Stimulated activated memory B cell treated with anti-CD40 and anti-IgM and Interleukin-4, amounts not matched to agents 10 μg/mL and 1 μg/mL and 100 μg/mL, for 72 hours (primary cell): ENCODE measurements at regions not wholly inside any gene's neighbourhood (a gene's known extent, or its start where the extent isn't known, plus 50 kb on each side); places are given as distances from the start of the nearest gene placed in this dataset.
A peak's percentile ranks its signal among the peaks of the same experiment; 100 is the strongest.

ENCODE experiments used
- ATAC-seq: fragments of 150-1000 bp; cut with Tn5 transposase; 2 replicates; pipeline ENCODE4 v1.10.0; 2021
- H3K27ac Mint-ChIP-seq: one replicate; pipeline ENCODE4 v1.8.0; 2022; ENCODE audit warnings: mild to moderate bottlenecking, mixed read lengths
- H3K27me3 Mint-ChIP-seq: one replicate; pipeline ENCODE4 v1.8.0; 2022; ENCODE audit warnings: mixed read lengths
- H3K36me3 Mint-ChIP-seq: one replicate; pipeline ENCODE4 v1.8.0; 2022; ENCODE audit warnings: mixed read lengths
- H3K4me1 Mint-ChIP-seq: one replicate; pipeline ENCODE4 v1.8.0; 2022; ENCODE audit warnings: mixed read lengths
- H3K4me3 Mint-ChIP-seq: one replicate; pipeline ENCODE4 v1.8.0; 2022; ENCODE audit warnings: mild to moderate bottlenecking, moderate library complexity, mixed read lengths
- H3K9me3 Mint-ChIP-seq: one replicate; pipeline ENCODE4 v1.8.0; 2022; ENCODE audit warnings: mixed read lengths

GRCh38 chr11:45071232-45071631 lies 75.2 kb upstream of the PRDM11 start:
- Mint-ChIP-seq H3K36me3 (no peaks in the 10 kb centered on the region), H3K27me3 (no peaks in the 10 kb centered on the region), H3K9me3 (peaks cover 6% of the 10 kb centered on the region), H3K4me3 (no peak overlapping the region), H3K4me1 (peaks cover 24% of the 10 kb centered on the region), H3K27ac (no peak overlapping the region)
- ATAC-seq, result no peak

- Mint-ChIP-seq H3K9me3 (no peaks in the 10 kb centered on the region), H3K4me1 (peaks cover 31% of the 10 kb centered on the region), H3K27ac (no peak overlapping the region), H3K27me3 (no peaks in the 10 kb centered on the region), H3K4me3 (no peak overlapping the region), H3K36me3 (no peaks in the 10 kb centered on the region)
- ATAC-seq, result peak; percentile 67
These were observed 72.7 kb upstream of the PRDM11 start for GRCh38 chr11:45073685-45074141.

GRCh38 chr11:45075519-45075918 lies 70.9 kb upstream of the PRDM11 start:
- Mint-ChIP-seq H3K36me3 (no peaks in the 10 kb centered on the region), H3K4me3 (no peak overlapping the region), H3K4me1 (peaks cover 49% of the 10 kb centered on the region), H3K27me3 (no peaks in the 10 kb centered on the region), H3K9me3 (no peaks in the 10 kb centered on the region), H3K27ac (peak overlapping the region; percentile 4)
- no peak for ATAC-seq

GRCh38 chr11:45075952-45076351 lies 70.5 kb upstream of the PRDM11 start:
- Mint-ChIP-seq H3K36me3 (no peaks in the 10 kb centered on the region), H3K4me1 (peaks cover 53% of the 10 kb centered on the region), H3K4me3 (no peak overlapping the region), H3K27me3 (no peaks in the 10 kb centered on the region), H3K27ac (no peak overlapping the region), H3K9me3 (no peaks in the 10 kb centered on the region)
- ATAC-seq, result no peak

- peaks cover 60% of the 10 kb centered on the region for H3K4me1 Mint-ChIP-seq
- H3K36me3 Mint-ChIP-seq, result no peaks in the 10 kb centered on the region
- no peak overlapping the region for H3K4me3 Mint-ChIP-seq
- H3K27ac Mint-ChIP-seq, result no peak overlapping the region
- ATAC-seq, result no peak
- H3K9me3 Mint-ChIP-seq, result no peaks in the 10 kb centered on the region
- H3K27me3 Mint-ChIP-seq, result no peaks in the 10 kb centered on the region
These were observed 69.7 kb upstream of the PRDM11 start for GRCh38 chr11:45076761-45077160.

GRCh38 chr11:45078236-45079074 lies 68.0 kb upstream of the PRDM11 start:
- Mint-ChIP-seq H3K4me1 (peaks cover 60% of the 10 kb centered on the region), H3K9me3 (no peaks in the 10 kb centered on the region), H3K27ac (peak overlapping the region; percentile 94), H3K4me3 (no peak overlapping the region), H3K36me3 (no peaks in the 10 kb centered on the region), H3K27me3 (no peaks in the 10 kb centered on the region)
- no peak for ATAC-seq

- no peak for ATAC-seq
- Mint-ChIP-seq H3K4me1 (peaks cover 64% of the 10 kb centered on the region), H3K4me3 (no peak overlapping the region), H3K27ac (peak overlapping the region; percentile 94), H3K9me3 (no peaks in the 10 kb centered on the region), H3K27me3 (no peaks in the 10 kb centered on the region), H3K36me3 (no peaks in the 10 kb centered on the region)
These were observed 67.4 kb upstream of the PRDM11 start for GRCh38 chr11:45079075-45079444.

- no peak for ATAC-seq
- peaks cover 65% of the 10 kb centered on the region for H3K4me1 Mint-ChIP-seq
- no peak overlapping the region for H3K4me3 Mint-ChIP-seq
- H3K9me3 Mint-ChIP-seq, result no peaks in the 10 kb centered on the region
- H3K27me3 Mint-ChIP-seq, result no peaks in the 10 kb centered on the region
- H3K27ac Mint-ChIP-seq, result peak overlapping the region; percentile 94
- no peaks in the 10 kb centered on the region for H3K36me3 Mint-ChIP-seq
These were observed 66.9 kb upstream of the PRDM11 start for GRCh38 chr11:45079567-45079942.

GRCh38 chr11:45079943-45080719 lies 66.3 kb upstream of the PRDM11 start:
- Mint-ChIP-seq H3K4me3 (peak overlapping the region; percentile 24), H3K27me3 (no peaks in the 10 kb centered on the region), H3K36me3 (no peaks in the 10 kb centered on the region), H3K27ac (peak overlapping the region; percentile 94), H3K4me1 (peaks cover 63% of the 10 kb centered on the region), H3K9me3 (no peaks in the 10 kb centered on the region)
- ATAC-seq, result peak; percentile 74

GRCh38 chr11:45082744-45083543 lies 63.5 kb upstream of the PRDM11 start:
- peak; percentile 88 for ATAC-seq
- Mint-ChIP-seq H3K9me3 (no peaks in the 10 kb centered on the region), H3K4me1 (peaks cover 79% of the 10 kb centered on the region), H3K36me3 (no peaks in the 10 kb centered on the region), H3K27me3 (no peaks in the 10 kb centered on the region), H3K4me3 (peak overlapping the region; percentile 50), H3K27ac (peak overlapping the region; percentile 74)

GRCh38 chr11:45083544-45084087 lies 62.8 kb upstream of the PRDM11 start:
- Mint-ChIP-seq H3K36me3 (no peaks in the 10 kb centered on the region), H3K9me3 (no peaks in the 10 kb centered on the region), H3K4me3 (no peak overlapping the region), H3K4me1 (peaks cover 74% of the 10 kb centered on the region), H3K27me3 (no peaks in the 10 kb centered on the region), H3K27ac (peak overlapping the region; percentile 74)
- ATAC-seq, result peak; percentile 31

GRCh38 chr11:45085646-45086501 lies 60.6 kb upstream of the PRDM11 start:
- Mint-ChIP-seq H3K36me3 (no peaks in the 10 kb centered on the region), H3K9me3 (no peaks in the 10 kb centered on the region), H3K4me1 (peaks cover 51% of the 10 kb centered on the region), H3K4me3 (no peak overlapping the region), H3K27me3 (no peaks in the 10 kb centered on the region), H3K27ac (peak overlapping the region; percentile 68)
- ATAC-seq, result no peak

GRCh38 chr11:45086526-45086925 lies 59.9 kb upstream of the PRDM11 start:
- no peak overlapping the region for H3K4me3 Mint-ChIP-seq
- no peaks in the 10 kb centered on the region for H3K36me3 Mint-ChIP-seq
- no peak for ATAC-seq
- H3K4me1 Mint-ChIP-seq, result peaks cover 45% of the 10 kb centered on the region
- no peaks in the 10 kb centered on the region for H3K27me3 Mint-ChIP-seq
- H3K27ac Mint-ChIP-seq, result peak overlapping the region; percentile 68
- no peaks in the 10 kb centered on the region for H3K9me3 Mint-ChIP-seq
